OCI-LY3 (cell line): ENCODE measurements at regions not wholly inside any gene's neighbourhood (a gene's known extent, or its start where the extent isn't known, plus 50 kb on each side); places are given as distances from the start of the nearest gene placed in this dataset.

Experiments used
- CTCF ChIP-seq: fragments of 200-600, 300-600 bp; sonication (generic); IDR thresholded peaks from 2 replicates; pipeline ENCODE4 v1.5.1; 2014; ENCODE audit warnings: antibody characterized with exemption, low read length, low read depth
- EZH2phosphoT487 ChIP-seq: fragments of 200-600 bp; shearing (Covaris generic); IDR thresholded peaks from 2 replicates; pipeline ENCODE4 v1.6.1; 2018; ENCODE audit warnings: antibody characterized with exemption, mixed run types, low read depth

GRCh38 chr1:5390504-5390903, 601.7 kb downstream of the NPHP4 start:
- no peak for TF ChIP-seq CTCF
- no peak for TF ChIP-seq EZH2phosphoT487
